ENCODE measurements at regions not wholly inside any gene's neighbourhood (a gene's known extent, or its start where the extent isn't known, plus 50 kb on each side); places are given as distances from the start of the nearest gene placed in this dataset.

DNA sequence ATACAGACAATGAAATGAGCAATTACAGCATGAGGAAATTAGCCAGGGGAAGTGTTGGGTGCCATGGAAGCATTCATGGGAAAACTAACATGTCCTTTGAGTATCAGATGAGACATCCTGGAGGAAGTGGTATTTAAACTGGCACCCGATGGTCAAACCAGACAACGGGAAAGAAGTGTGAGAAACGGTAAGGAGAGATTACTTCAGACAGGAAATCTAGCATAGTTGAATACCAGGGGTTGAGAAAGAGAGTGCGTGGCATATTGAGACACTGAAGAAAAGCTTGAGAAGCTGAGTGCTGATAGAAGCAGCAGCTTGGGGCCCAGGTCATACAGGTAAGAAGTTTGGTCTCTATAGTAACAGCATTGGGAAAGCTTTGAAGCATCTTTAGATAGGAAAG, 175.3 kb downstream of the C11orf87 start:
- Histone ChIP-seq H3K9me3 (ENCODE audit: control insufficient read depth, low read depth, low read length) (no peaks in the 10 kb centered on the region), H4K20me1 (ENCODE audit: control insufficient read depth, extremely low read depth, insufficient read depth, low read length) (no peaks in the 10 kb centered on the region), H3K27ac (ENCODE audit: control insufficient read depth, insufficient read depth, low read length) (no peak overlapping the region), H3K79me2 (ENCODE audit: control insufficient read depth, insufficient read depth, low read length) (no peaks in the 10 kb centered on the region), H3K4me1 (ENCODE audit: control insufficient read depth, extremely low read depth, insufficient read depth, low read length) (no peaks in the 10 kb centered on the region), H3K4me2 (ENCODE audit: control insufficient read depth, extremely low read depth, insufficient read depth, low read depth, low read length) (no peak overlapping the region), H3K4me3 (ENCODE audit: control insufficient read depth in 2 of 3, extremely low read depth in 1 of 3, insufficient read depth in 2 of 3, low read depth in 1 of 3, low read length in 3 of 3) (no peak overlapping the region), H3K9me1 (ENCODE audit: control insufficient read depth, extremely low read depth, insufficient read depth, low read length) (no peaks in the 10 kb centered on the region), H2AFZ (ENCODE audit: control insufficient read depth, low read length) (no peak overlapping the region), H3K9ac (ENCODE audit: control insufficient read depth, extremely low read depth, insufficient read depth, low read length) (no peak overlapping the region), H3K36me3 (ENCODE audit: control insufficient read depth in 2 of 2, extremely low read depth in 1 of 2, insufficient read depth in 2 of 2, low read length in 2 of 2) (no peaks in the 10 kb centered on the region), H3K27me3 (ENCODE audit: control insufficient read depth, extremely low read depth, insufficient read depth, low read length) (no peaks in the 10 kb centered on the region)
- dilution Hi-C loops (cut with MboI; ENCODE audit: extremely low pct_ligation_motif_present, low sequenced_read_pairs), result no loop called here
- DNase-seq (ENCODE audit: low read depth, low spot score) (no peak), FAIRE-seq (no peak)
- TF ChIP-seq, protein P1, sequence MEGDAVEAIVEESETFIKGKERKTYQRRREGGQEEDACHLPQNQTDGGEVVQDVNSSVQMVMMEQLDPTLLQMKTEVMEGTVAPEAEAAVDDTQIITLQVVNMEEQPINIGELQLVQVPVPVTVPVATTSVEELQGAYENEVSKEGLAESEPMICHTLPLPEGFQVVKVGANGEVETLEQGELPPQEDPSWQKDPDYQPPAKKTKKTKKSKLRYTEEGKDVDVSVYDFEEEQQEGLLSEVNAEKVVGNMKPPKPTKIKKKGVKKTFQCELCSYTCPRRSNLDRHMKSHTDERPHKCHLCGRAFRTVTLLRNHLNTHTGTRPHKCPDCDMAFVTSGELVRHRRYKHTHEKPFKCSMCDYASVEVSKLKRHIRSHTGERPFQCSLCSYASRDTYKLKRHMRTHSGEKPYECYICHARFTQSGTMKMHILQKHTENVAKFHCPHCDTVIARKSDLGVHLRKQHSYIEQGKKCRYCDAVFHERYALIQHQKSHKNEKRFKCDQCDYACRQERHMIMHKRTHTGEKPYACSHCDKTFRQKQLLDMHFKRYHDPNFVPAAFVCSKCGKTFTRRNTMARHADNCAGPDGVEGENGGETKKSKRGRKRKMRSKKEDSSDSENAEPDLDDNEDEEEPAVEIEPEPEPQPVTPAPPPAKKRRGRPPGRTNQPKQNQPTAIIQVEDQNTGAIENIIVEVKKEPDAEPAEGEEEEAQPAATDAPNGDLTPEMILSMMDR (optimal IDR thresholded peaks at IDR 0.05 in 1 of 3, IDR thresholded peaks at IDR 0.05 in 1 of 3, conservative IDR thresholded peaks at IDR 0.05 in 1 of 3; ENCODE audit: extremely low read depth in 1 of 3, insufficient read depth in 2 of 3, low read length in 3 of 3), result no peak
- no peak for TF ChIP-seq EZH2 (IDR thresholded peaks at IDR 0.05; ENCODE audit: low read length)

DNA sequence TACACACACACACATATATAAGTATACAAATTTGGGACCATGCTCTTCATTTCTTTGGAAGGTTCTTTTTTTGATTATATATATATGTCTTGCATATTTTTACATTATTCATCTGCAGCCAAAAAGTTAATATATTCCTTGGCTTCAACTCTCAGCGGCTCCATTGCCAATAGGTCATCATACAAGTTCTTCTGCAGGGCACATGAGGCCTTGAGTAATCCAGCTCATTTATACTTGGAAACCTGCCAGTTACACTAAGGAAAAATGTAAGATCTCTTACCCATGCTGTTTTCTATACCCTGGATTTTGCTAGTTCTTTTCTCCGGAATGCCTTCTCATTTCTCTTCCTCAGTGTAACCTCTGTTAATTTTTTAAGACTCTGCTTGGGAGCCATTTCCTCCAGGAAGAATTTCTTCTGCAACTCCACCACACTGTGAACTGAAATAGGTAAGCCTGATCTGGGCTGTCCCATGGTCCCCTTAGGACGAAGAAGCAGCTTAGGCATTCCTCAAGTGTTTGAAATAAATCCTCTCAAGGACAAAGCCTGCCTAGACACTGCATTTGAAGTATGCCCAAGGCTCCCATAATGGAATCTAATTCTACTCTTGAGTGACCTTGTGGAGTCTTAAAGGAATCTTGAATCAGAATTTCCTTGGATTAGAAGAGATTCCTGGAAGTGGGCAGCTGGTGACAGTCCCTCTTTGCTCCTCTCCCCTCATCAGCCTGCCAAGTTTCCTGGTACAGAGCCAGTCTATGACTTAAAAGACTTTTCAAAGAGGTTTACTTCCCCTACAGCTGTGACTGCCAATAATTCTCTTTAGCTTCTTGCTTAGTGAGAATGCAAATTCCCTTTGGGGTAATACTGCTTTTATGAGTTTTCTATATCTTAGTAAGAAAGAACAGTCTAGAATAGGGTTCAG, 182.8 kb downstream of the C11orf87 start:
- no peak overlapping the region for H3K4me2 ChIP-seq (ENCODE audit: control insufficient read depth, extremely low read depth, insufficient read depth, low read depth, low read length)
- no peaks in the 10 kb centered on the region for H3K9me3 ChIP-seq (ENCODE audit: control insufficient read depth, low read depth, low read length)
- no peak overlapping the region for H3K9ac ChIP-seq (ENCODE audit: control insufficient read depth, extremely low read depth, insufficient read depth, low read length)
- no peak for DNase-seq (ENCODE audit: low read depth, low spot score)
- no peak for FAIRE-seq
- no peaks in the 10 kb centered on the region for H4K20me1 ChIP-seq (ENCODE audit: control insufficient read depth, extremely low read depth, insufficient read depth, low read length)
- no peaks in the 10 kb centered on the region for H3K9me1 ChIP-seq (ENCODE audit: control insufficient read depth, extremely low read depth, insufficient read depth, low read length)
- dilution Hi-C loops (cut with MboI; ENCODE audit: extremely low pct_ligation_motif_present, low sequenced_read_pairs), result no loop called here
- H3K27ac ChIP-seq (ENCODE audit: control insufficient read depth, insufficient read depth, low read length), result no peak overlapping the region
- H3K4me3 ChIP-seq (ENCODE audit: control insufficient read depth in 2 of 3, extremely low read depth in 1 of 3, insufficient read depth in 2 of 3, low read depth in 1 of 3, low read length in 3 of 3), result no peak overlapping the region
- no peaks in the 10 kb centered on the region for H3K4me1 ChIP-seq (ENCODE audit: control insufficient read depth, extremely low read depth, insufficient read depth, low read length)
- no peaks in the 10 kb centered on the region for H3K79me2 ChIP-seq (ENCODE audit: control insufficient read depth, insufficient read depth, low read length)
- no peaks in the 10 kb centered on the region for H3K36me3 ChIP-seq (ENCODE audit: control insufficient read depth in 2 of 2, extremely low read depth in 1 of 2, insufficient read depth in 2 of 2, low read length in 2 of 2)
- H2AFZ ChIP-seq (ENCODE audit: control insufficient read depth, low read length), result no peak overlapping the region
- no peaks in the 10 kb centered on the region for H3K27me3 ChIP-seq (ENCODE audit: control insufficient read depth, extremely low read depth, insufficient read depth, low read length)
- TF ChIP-seq, protein P1 (optimal IDR thresholded peaks at IDR 0.05 in 1 of 3, IDR thresholded peaks at IDR 0.05 in 1 of 3, conservative IDR thresholded peaks at IDR 0.05 in 1 of 3; ENCODE audit: extremely low read depth in 1 of 3, insufficient read depth in 2 of 3, low read length in 3 of 3), result no peak
- no peak for TF ChIP-seq EZH2 (IDR thresholded peaks at IDR 0.05; ENCODE audit: low read length)
